ENCODE measurements at regions not wholly inside any gene's neighbourhood (a gene's known extent, or its start where the extent isn't known, plus 50 kb on each side); places are given as distances from the start of the nearest gene placed in this dataset.

DNA sequence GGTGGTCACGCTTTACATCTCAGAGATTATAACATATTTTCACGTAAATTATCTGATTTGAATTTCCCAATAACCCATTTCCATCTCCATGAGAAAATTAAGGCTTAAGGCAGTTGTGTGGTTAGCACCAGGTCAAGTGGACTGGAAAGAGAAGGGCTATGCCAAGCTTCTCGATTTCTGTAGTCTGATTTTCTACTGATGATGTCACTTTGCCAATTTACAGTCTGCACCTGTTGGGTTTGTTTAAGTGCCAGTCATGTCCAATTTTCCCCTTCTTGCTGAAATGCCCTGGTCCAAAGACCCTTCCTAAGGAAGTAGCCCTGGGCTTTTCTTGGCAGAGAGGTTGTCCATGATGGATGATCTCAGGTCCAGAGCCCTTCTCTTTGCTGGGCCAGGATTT lies 562.3 kb upstream of the BTBD3 start:
- H3K36me3 ChIP-seq (ENCODE audit: insufficient read depth, low read length): no peaks in the 10 kb centered on the region
- H2AFZ ChIP-seq (ENCODE audit: low read length): no peak overlapping the region
- H3K4me1 ChIP-seq (ENCODE audit: insufficient read depth, low read length, poor library complexity, severe bottlenecking): no peaks in the 10 kb centered on the region
- ChIA-PET POLR2A (no interaction called here), CTCF (ENCODE audit: unreplicated experiment) (no interaction called here)
- TF ChIP-seq EZH2phosphoT487 (IDR thresholded peaks at IDR 0.05; ENCODE audit: borderline replicate concordance, low read depth, low read length) (no peak), CTCF (conservative IDR thresholded peaks at IDR 0.05; ENCODE audit: low read length) (no peak)
- intact Hi-C loops (cut with micrococcal nuclease; ENCODE audit: unreplicated experiment): no loop called here
- no peak overlapping the region for H3K4me2 ChIP-seq (ENCODE audit: low read length)
- no peaks in the 10 kb centered on the region for H3K9me2 ChIP-seq (ENCODE audit: insufficient read depth, low read length)
- H3K79me2 ChIP-seq (ENCODE audit: insufficient read depth, low read depth, low read length): no peaks in the 10 kb centered on the region
- H4K20me1 ChIP-seq (ENCODE audit: insufficient read depth, low read length): no peaks in the 10 kb centered on the region
- no peaks in the 10 kb centered on the region for H3K9me3 ChIP-seq (ENCODE audit: low read length)
- no peak overlapping the region for H3K27ac ChIP-seq (ENCODE audit: low read depth, low read length, poor library complexity, severe bottlenecking)
- DNase-seq (ENCODE audit: low spot score): no peak
- no peak overlapping the region for H3K4me3 ChIP-seq (ENCODE audit: low read depth, low read length, poor library complexity, severe bottlenecking)
- BruUV-seq (replicated peaks): no TSS peak

- Histone ChIP-seq H2AFZ (ENCODE audit: low read length) (no peak overlapping the region), H4K20me1 (ENCODE audit: insufficient read depth, low read length) (no peaks in the 10 kb centered on the region), H3K9me3 (ENCODE audit: low read length) (no peaks in the 10 kb centered on the region), H3K4me2 (ENCODE audit: low read length) (no peak overlapping the region), H3K9me2 (ENCODE audit: insufficient read depth, low read length) (no peaks in the 10 kb centered on the region), H3K4me1 (ENCODE audit: insufficient read depth, low read length, poor library complexity, severe bottlenecking) (no peaks in the 10 kb centered on the region), H3K79me2 (ENCODE audit: insufficient read depth, low read depth, low read length) (no peaks in the 10 kb centered on the region), H3K27ac (ENCODE audit: low read depth, low read length, poor library complexity, severe bottlenecking) (no peak overlapping the region), H3K36me3 (ENCODE audit: insufficient read depth, low read length) (no peaks in the 10 kb centered on the region), H3K4me3 (ENCODE audit: low read depth, low read length, poor library complexity, severe bottlenecking) (no peak overlapping the region)
- intact Hi-C loops (cut with micrococcal nuclease; ENCODE audit: unreplicated experiment): no loop called here
- CTCF ChIA-PET (ENCODE audit: unreplicated experiment): no interaction called here
- DNase-seq (ENCODE audit: low spot score): no peak
- BruUV-seq (replicated peaks): no TSS peak
- POLR2A ChIA-PET: interaction anchor here (1.1 kb wide), 1 partner anchor 68 kb away, joined by 3 read pairs; no protein-coding TSS in a partner anchor
- TF ChIP-seq CTCF (conservative IDR thresholded peaks at IDR 0.05; ENCODE audit: low read length) (no peak), EZH2phosphoT487 (IDR thresholded peaks at IDR 0.05; ENCODE audit: borderline replicate concordance, low read depth, low read length) (no peak)
Observed at GRCh38 chr20:11356061-11356460, 561.6 kb upstream of the BTBD3 start.

GRCh38 chr20:11362450-11362849 lies 555.2 kb upstream of the BTBD3 start:
- ChIA-PET POLR2A (no interaction called here), CTCF (ENCODE audit: unreplicated experiment) (no interaction called here)
- no peaks in the 10 kb centered on the region for H3K79me2 ChIP-seq (ENCODE audit: insufficient read depth, low read depth, low read length)
- intact Hi-C loops (cut with micrococcal nuclease; ENCODE audit: unreplicated experiment): no loop called here
- no peak for DNase-seq (ENCODE audit: low spot score)
- BruUV-seq (replicated peaks): no TSS peak
- H4K20me1 ChIP-seq (ENCODE audit: insufficient read depth, low read length): no peaks in the 10 kb centered on the region
- H3K36me3 ChIP-seq (ENCODE audit: insufficient read depth, low read length): no peaks in the 10 kb centered on the region
- no peak overlapping the region for H3K27ac ChIP-seq (ENCODE audit: low read depth, low read length, poor library complexity, severe bottlenecking)
- H2AFZ ChIP-seq (ENCODE audit: low read length): no peak overlapping the region
- no peak overlapping the region for H3K4me3 ChIP-seq (ENCODE audit: low read depth, low read length, poor library complexity, severe bottlenecking)
- H3K9me2 ChIP-seq (ENCODE audit: insufficient read depth, low read length): no peaks in the 10 kb centered on the region
- H3K4me1 ChIP-seq (ENCODE audit: insufficient read depth, low read length, poor library complexity, severe bottlenecking): no peaks in the 10 kb centered on the region
- H3K9me3 ChIP-seq (ENCODE audit: low read length): no peaks in the 10 kb centered on the region
- no peak overlapping the region for H3K4me2 ChIP-seq (ENCODE audit: low read length)
- TF ChIP-seq CTCF (conservative IDR thresholded peaks at IDR 0.05; ENCODE audit: low read length): no peak
- no peak for TF ChIP-seq EZH2phosphoT487 (IDR thresholded peaks at IDR 0.05; ENCODE audit: borderline replicate concordance, low read depth, low read length)
